Astrocyte (in vitro differentiated cells and primary cell): ENCODE measurements at regions not wholly inside any gene's neighbourhood (a gene's known extent, or its start where the extent isn't known, plus 50 kb on each side); places are given as distances from the start of the nearest gene placed in this dataset.

Experiments used
- DNase-seq: peaks from one replicate; pipeline ENCODE4 v3.0.0-alpha.2; 2010; ENCODE audit warnings: low read depth
- FAIRE-seq: peaks from 2 replicates; lab custom pipeline; 2011; peaks lifted over from hg19 to GRCh38; lab: Jason Lieb, UNC
- H2AFZ ChIP-seq: 2 replicates; pipeline ENCODE4 v1.6.0; 2012; ENCODE audit warnings: low read depth, low read length, inconsistent platforms
- H3K27ac ChIP-seq: 2 replicates; pipeline ENCODE4 v1.5.1; 2011; ENCODE audit warnings: low read depth, low read length, inconsistent platforms
- H3K27me3 ChIP-seq: 2 replicates; pipeline ENCODE4 v1.6.0; 2011; ENCODE audit warnings: low read length, inconsistent platforms; ENCODE audit not compliant: insufficient read depth
- H3K36me3 ChIP-seq: 2 replicates; pipeline ENCODE4 v1.5.1; 2011; ENCODE audit warnings: low read length, inconsistent platforms; ENCODE audit not compliant: insufficient read depth
- H3K4me1 ChIP-seq: 2 replicates; pipeline ENCODE4 v1.5.1; 2011; ENCODE audit warnings: low read length, inconsistent platforms; ENCODE audit not compliant: insufficient read depth
- H3K4me2 ChIP-seq: 2 replicates; pipeline ENCODE4 v1.6.0; 2012; ENCODE audit warnings: low read length, inconsistent platforms
- H3K4me3 ChIP-seq: 2 replicates; pipeline ENCODE4 v1.5.1; 2011; ENCODE audit warnings: low read depth, mild to moderate bottlenecking, low read length, inconsistent platforms; ENCODE audit not compliant: insufficient read depth
- H3K79me2 ChIP-seq: 2 replicates; pipeline ENCODE4 v1.6.0; 2012; ENCODE audit warnings: mild to moderate bottlenecking, low read length, inconsistent platforms; ENCODE audit not compliant: insufficient read depth
- H3K9ac ChIP-seq: 2 replicates; pipeline ENCODE4 v1.6.0; 2012; ENCODE audit warnings: mild to moderate bottlenecking, low read length, inconsistent platforms
- H3K9me3 ChIP-seq: 2 replicates; pipeline ENCODE4 v1.5.1; 2012; ENCODE audit warnings: low read depth, mild to moderate bottlenecking, low read length, inconsistent platforms; ENCODE audit not compliant: insufficient read depth
- H4K20me1 ChIP-seq: 2 replicates; pipeline ENCODE4 v1.6.0; 2012; ENCODE audit warnings: low read length, inconsistent platforms; ENCODE audit not compliant: insufficient read depth
- H3K27ac Mint-ChIP-seq: one replicate; pipeline ENCODE4 v1.8.0; 2021; ENCODE audit warnings: mild to moderate bottlenecking, mixed read lengths; ENCODE audit not compliant: unreplicated experiment
- H3K27me3 Mint-ChIP-seq: one replicate; pipeline ENCODE4 v1.8.0; 2021; ENCODE audit warnings: low read depth, mixed read lengths; ENCODE audit not compliant: unreplicated experiment
- H3K36me3 Mint-ChIP-seq: one replicate; pipeline ENCODE4 v1.8.0; 2021; ENCODE audit warnings: low read depth, mixed read lengths; ENCODE audit not compliant: unreplicated experiment
- H3K4me1 Mint-ChIP-seq: one replicate; pipeline ENCODE4 v1.8.0; 2021; ENCODE audit warnings: low read depth, mixed read lengths; ENCODE audit not compliant: unreplicated experiment
- H3K4me3 Mint-ChIP-seq: one replicate; pipeline ENCODE4 v1.8.0; 2021; ENCODE audit warnings: mild to moderate bottlenecking, moderate library complexity, mixed read lengths; ENCODE audit not compliant: unreplicated experiment
- H3K9me3 Mint-ChIP-seq: one replicate; pipeline ENCODE4 v1.8.0; 2021; ENCODE audit warnings: mild to moderate bottlenecking, mixed read lengths; ENCODE audit not compliant: unreplicated experiment
- EZH2 ChIP-seq: IDR thresholded peaks from 2 replicates; pipeline ENCODE4 v1.6.1; 2012; ENCODE audit warnings: mild to moderate bottlenecking, low read length, inconsistent platforms; ENCODE audit not compliant: insufficient read depth
- TF ChIP-seq, protein P1 (sequence below): IDR thresholded peaks from 2 replicates; pipeline ENCODE4 v1.5.1; 2011; ENCODE audit warnings: low read depth, mild to moderate bottlenecking, inconsistent platforms, low read length, moderate library complexity; ENCODE audit not compliant: insufficient read depth

DNA sequence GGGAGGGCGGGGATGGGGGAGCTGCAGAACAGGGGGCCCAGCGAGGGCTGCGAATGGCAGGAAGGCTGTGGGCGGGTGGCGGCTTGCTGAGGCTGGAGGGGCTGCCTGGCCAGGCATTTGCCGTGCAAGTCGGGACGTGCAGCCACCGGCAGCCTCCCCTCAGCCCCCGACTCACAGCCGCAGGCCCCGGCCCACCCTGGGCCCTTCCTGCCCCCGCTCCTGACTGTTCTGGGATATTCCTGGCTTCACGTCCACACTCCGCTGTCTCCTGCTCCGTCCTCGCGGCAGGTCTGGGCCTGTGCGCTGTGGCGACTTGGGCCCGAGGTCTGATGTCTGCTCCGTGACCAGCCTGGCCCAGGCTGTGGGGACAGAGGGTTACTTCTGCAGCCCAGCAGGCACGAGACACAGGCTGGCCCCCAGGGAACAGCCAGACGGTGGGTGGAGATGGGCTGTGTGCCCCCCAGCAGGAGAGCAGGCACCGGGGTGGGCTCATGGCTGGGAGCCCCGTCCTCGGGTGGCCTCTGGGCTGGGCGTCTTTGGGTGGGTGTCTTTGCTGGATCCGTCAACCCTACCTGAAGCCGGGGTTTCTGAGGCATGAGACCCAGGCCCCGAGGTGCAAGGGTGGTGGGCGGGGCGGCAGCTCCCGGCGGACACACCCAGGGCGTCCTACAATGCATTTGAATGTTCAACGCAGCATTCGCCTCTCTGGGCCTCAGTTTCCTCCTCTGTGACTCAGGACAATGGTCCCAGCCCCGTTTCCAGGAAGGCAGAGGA, 86.5 kb downstream of the FOXL3 start:
- H3K4me2 ChIP-seq = no peak overlapping the region
- Mint-ChIP-seq H3K4me1 (no peaks in the 10 kb centered on the region), H3K27ac (no peak overlapping the region), H3K36me3 (no peaks in the 10 kb centered on the region), H3K27me3 (peaks cover 23% of the 10 kb centered on the region), H3K4me3 (no peak overlapping the region), H3K9me3 (no peaks in the 10 kb centered on the region)
- no peak for DNase-seq
- H3K9me3 ChIP-seq = no peaks in the 10 kb centered on the region
- no peaks in the 10 kb centered on the region for H4K20me1 ChIP-seq
- H3K36me3 ChIP-seq = no peaks in the 10 kb centered on the region
- TF ChIP-seq EZH2 = no peak
- TF ChIP-seq, protein P1, sequence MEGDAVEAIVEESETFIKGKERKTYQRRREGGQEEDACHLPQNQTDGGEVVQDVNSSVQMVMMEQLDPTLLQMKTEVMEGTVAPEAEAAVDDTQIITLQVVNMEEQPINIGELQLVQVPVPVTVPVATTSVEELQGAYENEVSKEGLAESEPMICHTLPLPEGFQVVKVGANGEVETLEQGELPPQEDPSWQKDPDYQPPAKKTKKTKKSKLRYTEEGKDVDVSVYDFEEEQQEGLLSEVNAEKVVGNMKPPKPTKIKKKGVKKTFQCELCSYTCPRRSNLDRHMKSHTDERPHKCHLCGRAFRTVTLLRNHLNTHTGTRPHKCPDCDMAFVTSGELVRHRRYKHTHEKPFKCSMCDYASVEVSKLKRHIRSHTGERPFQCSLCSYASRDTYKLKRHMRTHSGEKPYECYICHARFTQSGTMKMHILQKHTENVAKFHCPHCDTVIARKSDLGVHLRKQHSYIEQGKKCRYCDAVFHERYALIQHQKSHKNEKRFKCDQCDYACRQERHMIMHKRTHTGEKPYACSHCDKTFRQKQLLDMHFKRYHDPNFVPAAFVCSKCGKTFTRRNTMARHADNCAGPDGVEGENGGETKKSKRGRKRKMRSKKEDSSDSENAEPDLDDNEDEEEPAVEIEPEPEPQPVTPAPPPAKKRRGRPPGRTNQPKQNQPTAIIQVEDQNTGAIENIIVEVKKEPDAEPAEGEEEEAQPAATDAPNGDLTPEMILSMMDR = no peak
- peaks cover 21% of the 10 kb centered on the region for H3K27me3 ChIP-seq
- no peak for FAIRE-seq
- no peak overlapping the region for H2AFZ ChIP-seq
- H3K27ac ChIP-seq = no peak overlapping the region
- no peak overlapping the region for H3K4me3 ChIP-seq
- no peaks in the 10 kb centered on the region for H3K79me2 ChIP-seq
- no peaks in the 10 kb centered on the region for H3K4me1 ChIP-seq
- H3K9ac ChIP-seq = no peak overlapping the region

DNA sequence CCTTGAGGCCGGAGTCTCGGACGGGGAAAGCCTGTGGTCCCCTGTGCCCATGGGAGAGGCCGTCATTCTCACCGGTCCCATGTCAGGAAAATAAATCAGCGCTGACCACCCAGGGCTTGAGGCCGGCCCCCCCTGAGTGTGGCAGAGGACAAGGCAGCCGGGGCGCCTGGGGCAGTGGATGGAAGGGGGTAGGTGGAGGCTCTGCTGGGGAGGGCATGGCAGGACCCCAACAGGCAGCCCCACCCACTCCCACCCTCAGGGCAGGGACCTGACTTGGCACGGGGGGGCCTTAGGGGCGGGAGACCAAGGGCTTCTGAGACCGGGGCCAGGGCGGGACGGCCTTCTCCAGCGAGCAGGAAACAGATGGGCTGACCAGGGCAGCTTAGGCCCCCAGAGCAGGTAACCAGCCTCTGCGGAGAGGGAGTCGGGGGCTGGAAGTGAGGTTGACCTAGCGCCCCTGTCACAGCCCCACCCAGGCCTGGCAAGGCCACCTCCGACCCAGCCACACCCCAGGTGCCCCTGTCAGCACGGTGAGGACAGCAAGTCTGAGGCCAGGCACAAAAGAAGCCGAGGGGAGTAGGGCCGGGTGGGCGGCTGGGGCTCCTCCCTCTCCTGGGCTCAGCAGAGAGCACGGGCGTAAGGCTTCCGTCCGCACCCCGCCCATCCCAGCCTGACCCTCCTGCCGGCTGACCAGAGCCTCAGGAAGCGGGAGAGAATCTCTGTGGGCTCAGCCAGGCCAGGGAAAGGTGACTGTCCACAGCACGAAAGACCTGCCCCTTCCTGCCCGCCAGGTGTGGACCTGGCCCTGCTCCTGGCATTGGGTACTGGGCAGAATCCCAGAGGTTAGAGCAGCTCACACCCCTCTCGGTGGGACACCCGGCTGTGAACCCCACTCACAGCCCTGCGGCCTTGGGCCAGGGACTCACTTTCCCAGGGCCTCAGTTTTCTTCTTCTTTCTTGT, 87.4 kb downstream of the FOXL3 start:
- Mint-ChIP-seq H3K9me3 (peaks cover 1% of the 10 kb centered on the region), H3K36me3 (no peaks in the 10 kb centered on the region), H3K27me3 (peaks cover 29% of the 10 kb centered on the region), H3K4me3 (no peak overlapping the region), H3K27ac (no peak overlapping the region), H3K4me1 (no peaks in the 10 kb centered on the region)
- DNase-seq (no peak), FAIRE-seq (no peak)
- Histone ChIP-seq H3K79me2 (no peaks in the 10 kb centered on the region), H3K27me3 (peaks cover 28% of the 10 kb centered on the region), H3K9ac (no peak overlapping the region), H3K4me2 (no peak overlapping the region), H2AFZ (no peak overlapping the region), H4K20me1 (no peaks in the 10 kb centered on the region), H3K4me3 (no peak overlapping the region), H3K36me3 (no peaks in the 10 kb centered on the region), H3K27ac (no peak overlapping the region), H3K9me3 (no peaks in the 10 kb centered on the region), H3K4me1 (no peaks in the 10 kb centered on the region)
- TF ChIP-seq, protein P1 = no peak
- TF ChIP-seq EZH2 = no peak
